Mesendoderm (in vitro differentiated cells): ENCODE measurements at regions not wholly inside any gene's neighbourhood (a gene's known extent, or its start where the extent isn't known, plus 50 kb on each side); places are given as distances from the start of the nearest gene placed in this dataset.

Source experiments
- DNase-seq: peaks from one replicate; pipeline ENCODE4 v3.0.0; 2013
- H2AK5ac ChIP-seq: 2 replicates; pipeline ENCODE4 v1.6.1; 2013; ENCODE audit warnings: low read length, inconsistent platforms
- H2BK120ac ChIP-seq: 2 replicates; pipeline ENCODE4 v1.6.1; 2013; ENCODE audit warnings: low read depth, mild to moderate bottlenecking, low read length, moderate library complexity, mixed read lengths
- H2BK15ac ChIP-seq: replicated peaks from 2 replicates; pipeline ENCODE4 v1.6.1; 2013; ENCODE audit warnings: low read depth, mild to moderate bottlenecking, moderate library complexity
- H2BK5ac ChIP-seq: 2 replicates; pipeline ENCODE4 v1.6.1; 2013; ENCODE audit warnings: low read length, inconsistent platforms
- H3K18ac ChIP-seq: 2 replicates; pipeline ENCODE4 v1.6.1; 2013; ENCODE audit warnings: mild to moderate bottlenecking, low read length, mixed read lengths
- H3K23ac ChIP-seq: one replicate; pipeline ENCODE4 v1.6.1; 2013; ENCODE audit warnings: low read length
- H3K27ac ChIP-seq: 2 replicates; pipeline ENCODE4 v1.5.1; 2013; ENCODE audit warnings: low read depth, mild to moderate bottlenecking, inconsistent platforms, low read length, moderate library complexity
- H3K27me3 ChIP-seq: 2 replicates; pipeline ENCODE4 v1.6.1; 2013; ENCODE audit warnings: low read length, control low read depth, mild to moderate bottlenecking, inconsistent platforms; ENCODE audit not compliant: insufficient read depth, poor library complexity
- H3K36me3 ChIP-seq: 2 replicates; pipeline ENCODE4 v1.6.1; 2013; ENCODE audit warnings: low read length, inconsistent platforms; ENCODE audit not compliant: control insufficient read depth, insufficient read depth
- H3K4ac ChIP-seq: one replicate; pipeline ENCODE4 v1.6.1; 2013; ENCODE audit warnings: low read depth, mild to moderate bottlenecking, low read length, moderate library complexity
- H3K4me1 ChIP-seq: 2 replicates; pipeline ENCODE4 v1.6.1; 2013; ENCODE audit warnings: low read depth, low read length, inconsistent platforms; ENCODE audit not compliant: control insufficient read depth
- H3K4me2 ChIP-seq: 2 replicates; pipeline ENCODE4 v1.6.1; 2013; ENCODE audit warnings: low read length
- H3K4me3 ChIP-seq: 2 replicates; pipeline ENCODE4 v1.5.1; 2013; ENCODE audit warnings: mild to moderate bottlenecking, low read length
- H3K56ac ChIP-seq: one replicate; pipeline ENCODE4 v1.6.1; 2013; ENCODE audit warnings: low read length
- H3K79me1 ChIP-seq: 2 replicates; pipeline ENCODE4 v1.6.1; 2013; ENCODE audit warnings: low read length, inconsistent platforms
- H3K79me2 ChIP-seq: 2 replicates; pipeline ENCODE4 v1.6.1; 2013; ENCODE audit warnings: mild to moderate bottlenecking, low read length; ENCODE audit not compliant: control insufficient read depth, insufficient read depth
- H3K9ac ChIP-seq: 2 replicates; pipeline ENCODE4 v1.6.1; 2013; ENCODE audit warnings: low read length, inconsistent platforms
- H4K5ac ChIP-seq: one replicate; pipeline ENCODE4 v1.6.1; 2013; ENCODE audit warnings: low read length
- H4K8ac ChIP-seq: one replicate; pipeline ENCODE4 v1.6.1; 2013; ENCODE audit warnings: low read depth, mild to moderate bottlenecking, control low read depth, low read length, moderate library complexity
- WGBS: extraction: QIAGEN DNeasy Blood & Tissue Kit; methylation state at CpG from one replicate; pipeline ENCODE4 v1.1.7; 2013; ENCODE audit warnings: low lambda C conversion rate, missing lambda C conversion rate; ENCODE audit not compliant: insufficient coverage; ENCODE audit errors: extremely low coverage; 5-methylcytosine and 5-hydroxymethylcytosine counted together

DNA sequence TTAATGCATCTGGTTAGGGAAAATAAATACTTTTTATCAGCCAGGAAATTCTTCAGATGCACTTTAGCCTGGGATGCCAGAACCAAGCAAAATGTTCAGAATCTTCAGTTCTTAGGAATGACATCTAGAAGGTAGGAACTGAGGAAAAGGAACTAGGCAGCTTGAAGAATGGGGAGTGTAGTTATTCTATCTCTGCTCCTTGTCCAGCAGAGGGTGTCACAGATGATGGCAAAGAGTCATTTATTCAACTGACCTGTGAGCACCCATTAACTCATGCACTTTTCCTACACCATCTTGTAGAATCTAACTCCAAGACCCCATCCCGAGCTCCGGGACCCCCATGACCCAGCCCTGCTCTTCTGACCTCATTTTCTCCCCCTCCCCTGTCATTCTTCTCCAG, 122.1 kb upstream of the ISX start:
- no peak overlapping the region for H3K4me2 ChIP-seq
- no peak overlapping the region for H2BK15ac ChIP-seq
- no peak overlapping the region for H3K9ac ChIP-seq
- H3K27ac ChIP-seq, result no peak overlapping the region
- no peak overlapping the region for H3K4ac ChIP-seq
- no peaks in the 10 kb centered on the region for H3K27me3 ChIP-seq
- no peaks in the 10 kb centered on the region for H3K4me1 ChIP-seq
- no peak overlapping the region for H2AK5ac ChIP-seq
- WGBS, result no CpG with 5 or more reads among the region's 2 CpGs
- H3K56ac ChIP-seq, result no peak overlapping the region
- H3K4me3 ChIP-seq, result no peak overlapping the region
- H3K79me2 ChIP-seq, result no peaks in the 10 kb centered on the region
- no peak overlapping the region for H4K8ac ChIP-seq
- H3K18ac ChIP-seq, result no peak overlapping the region
- peak; percentile 34 for DNase-seq
- no peak overlapping the region for H2BK5ac ChIP-seq
- H2BK120ac ChIP-seq, result no peak overlapping the region
- H4K5ac ChIP-seq, result no peak overlapping the region
- no peak overlapping the region for H3K23ac ChIP-seq
- no peaks in the 10 kb centered on the region for H3K36me3 ChIP-seq
- no peaks in the 10 kb centered on the region for H3K79me1 ChIP-seq

DNA sequence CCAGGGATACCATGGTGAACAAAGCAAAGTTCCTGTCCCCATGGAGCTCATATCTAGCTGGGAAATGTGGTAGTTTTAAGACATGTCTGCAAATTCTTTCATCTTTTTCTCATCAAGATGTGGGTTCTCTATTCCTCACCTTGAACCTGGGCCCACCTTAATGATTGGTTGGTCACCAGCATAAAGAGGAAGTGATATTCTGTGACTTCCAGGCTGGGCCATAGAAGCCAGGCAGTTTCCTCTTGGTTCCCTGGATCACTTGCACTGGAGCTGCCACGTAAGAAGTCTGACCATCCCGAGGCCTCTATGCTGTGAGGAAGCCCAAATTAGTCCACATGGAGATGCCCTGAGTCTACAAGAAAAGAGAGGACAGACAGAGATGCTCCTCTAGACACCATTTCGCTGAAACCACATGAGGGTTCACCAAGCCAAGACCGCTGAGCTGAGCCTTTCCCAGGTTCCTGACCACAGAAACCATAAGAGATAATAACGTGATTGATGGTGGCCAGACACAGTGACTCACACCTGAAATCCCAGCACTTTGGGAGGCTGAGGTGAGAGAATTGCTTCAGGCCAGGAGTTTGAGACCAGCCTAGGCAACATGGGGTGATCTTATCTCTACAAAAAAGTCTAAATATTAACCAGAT, 119.5 kb upstream of the ISX start:
- H3K27me3 ChIP-seq, result no peaks in the 10 kb centered on the region
- H3K79me1 ChIP-seq, result no peaks in the 10 kb centered on the region
- H3K79me2 ChIP-seq, result no peaks in the 10 kb centered on the region
- no peak overlapping the region for H3K4me3 ChIP-seq
- peaks cover 4% of the 10 kb centered on the region for H3K4me1 ChIP-seq
- H3K9ac ChIP-seq, result no peak overlapping the region
- no peak overlapping the region for H2BK15ac ChIP-seq
- H4K5ac ChIP-seq, result no peak overlapping the region
- no peak overlapping the region for H3K4ac ChIP-seq
- H3K4me2 ChIP-seq, result no peak overlapping the region
- H3K56ac ChIP-seq, result no peak overlapping the region
- no peak overlapping the region for H4K8ac ChIP-seq
- no peak overlapping the region for H3K27ac ChIP-seq
- WGBS, result no CpG with 5 or more reads among the region's 5 CpGs
- DNase-seq, result no peak
- H3K18ac ChIP-seq, result peak overlapping the region; percentile 25
- no peaks in the 10 kb centered on the region for H3K36me3 ChIP-seq
- no peak overlapping the region for H3K23ac ChIP-seq
- no peak overlapping the region for H2AK5ac ChIP-seq
- H2BK120ac ChIP-seq, result no peak overlapping the region
- H2BK5ac ChIP-seq, result no peak overlapping the region

DNA sequence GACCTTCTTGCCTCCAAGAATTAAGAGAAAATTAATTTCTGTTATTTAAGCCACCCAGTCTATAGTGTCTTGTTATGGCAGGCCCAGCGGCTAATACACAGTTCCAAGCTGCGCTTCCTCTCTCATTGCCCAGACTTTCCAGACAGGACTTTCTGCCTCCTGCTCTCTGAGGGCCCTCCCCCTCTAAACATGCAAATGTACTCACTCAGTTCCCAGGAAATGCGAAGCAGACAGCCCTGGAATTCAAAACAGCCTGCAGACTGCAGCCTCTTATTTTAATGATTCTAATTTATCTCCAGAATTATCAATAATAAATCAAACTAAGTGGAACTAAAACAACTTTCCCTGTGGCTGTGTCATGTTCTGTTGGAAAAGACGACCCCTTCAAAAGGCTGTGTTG, 115.5 kb upstream of the ISX start:
- Histone ChIP-seq H3K9ac (no peak overlapping the region), H2BK120ac (no peak overlapping the region), H4K8ac (no peak overlapping the region), H3K27ac (no peak overlapping the region), H4K5ac (no peak overlapping the region), H3K18ac (peak overlapping the region; percentile 52), H3K4ac (no peak overlapping the region), H3K36me3 (no peaks in the 10 kb centered on the region), H3K56ac (peak overlapping the region; percentile 56), H2BK15ac (no peak overlapping the region), H2AK5ac (no peak overlapping the region), H3K4me3 (no peak overlapping the region), H3K4me1 (peaks cover 4% of the 10 kb centered on the region), H3K79me1 (no peaks in the 10 kb centered on the region), H2BK5ac (peak overlapping the region; percentile 22), H3K23ac (no peak overlapping the region), H3K27me3 (no peaks in the 10 kb centered on the region), H3K79me2 (no peaks in the 10 kb centered on the region), H3K4me2 (no peak overlapping the region)
- no CpG with 5 or more reads among the region's 4 CpGs for WGBS
- DNase-seq, result peak; percentile 73

DNA sequence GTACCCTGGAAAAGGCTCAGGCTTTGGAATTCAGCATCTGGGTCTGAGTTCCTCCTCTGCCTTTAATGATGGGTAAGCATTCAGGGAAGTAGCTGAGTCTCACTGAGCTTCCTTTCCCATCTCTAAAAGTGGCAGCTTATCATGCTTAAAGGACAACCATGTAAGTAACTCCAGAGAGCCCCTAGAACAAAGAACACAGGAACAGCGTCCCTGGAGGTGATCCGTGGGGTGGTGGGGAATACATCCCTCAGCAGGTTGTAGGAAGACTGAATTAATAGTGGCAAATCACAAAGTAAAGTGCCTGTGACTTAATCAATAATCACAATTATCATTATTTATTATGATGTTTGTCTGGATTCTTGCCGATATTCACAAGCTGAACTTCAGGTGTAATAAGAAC, 114.7 kb upstream of the ISX start:
- Histone ChIP-seq H3K36me3 (no peaks in the 10 kb centered on the region), H3K9ac (no peak overlapping the region), H3K27ac (no peak overlapping the region), H3K4me1 (peaks cover 4% of the 10 kb centered on the region), H3K27me3 (no peaks in the 10 kb centered on the region), H3K79me2 (no peaks in the 10 kb centered on the region), H3K4ac (no peak overlapping the region), H4K8ac (no peak overlapping the region), H3K4me2 (no peak overlapping the region), H3K56ac (no peak overlapping the region), H3K23ac (no peak overlapping the region), H2BK120ac (no peak overlapping the region), H3K18ac (peak overlapping the region; percentile 52), H3K4me3 (no peak overlapping the region), H2AK5ac (no peak overlapping the region), H3K79me1 (no peaks in the 10 kb centered on the region), H2BK5ac (no peak overlapping the region), H2BK15ac (no peak overlapping the region), H4K5ac (no peak overlapping the region)
- WGBS, result no CpG with 5 or more reads among the region's 3 CpGs
- no peak for DNase-seq

DNA sequence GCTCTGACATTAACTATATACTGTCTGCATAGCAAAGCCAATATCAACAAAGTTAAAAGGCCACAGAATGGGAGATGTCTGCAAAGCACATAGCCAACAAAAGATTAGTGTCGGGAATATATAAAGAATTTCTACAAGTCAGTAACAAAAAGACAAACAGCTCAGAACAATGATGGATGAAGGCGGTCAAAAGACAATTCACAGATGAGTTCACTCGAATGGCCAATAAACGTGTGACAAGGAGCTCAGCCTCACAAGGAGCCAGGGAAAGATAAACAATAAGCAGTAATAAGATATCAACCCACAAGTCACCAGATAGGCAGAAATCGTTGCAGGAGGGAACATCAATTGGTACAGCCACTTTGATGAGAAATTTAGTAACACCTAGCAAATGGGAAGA, 106.0 kb upstream of the ISX start:
- H3K4me3 ChIP-seq, result no peak overlapping the region
- H2BK5ac ChIP-seq, result no peak overlapping the region
- no peak overlapping the region for H2AK5ac ChIP-seq
- H3K4ac ChIP-seq, result no peak overlapping the region
- H4K5ac ChIP-seq, result no peak overlapping the region
- H3K27ac ChIP-seq, result no peak overlapping the region
- no peak overlapping the region for H2BK15ac ChIP-seq
- no peaks in the 10 kb centered on the region for H3K79me2 ChIP-seq
- H3K4me2 ChIP-seq, result no peak overlapping the region
- no peak overlapping the region for H3K56ac ChIP-seq
- WGBS, result no CpG with 5 or more reads among the region's 5 CpGs
- no peaks in the 10 kb centered on the region for H3K27me3 ChIP-seq
- no peaks in the 10 kb centered on the region for H3K36me3 ChIP-seq
- no peaks in the 10 kb centered on the region for H3K79me1 ChIP-seq
- H4K8ac ChIP-seq, result no peak overlapping the region
- H3K9ac ChIP-seq, result no peak overlapping the region
- no peak overlapping the region for H3K18ac ChIP-seq
- DNase-seq, result no peak
- no peak overlapping the region for H2BK120ac ChIP-seq
- H3K4me1 ChIP-seq, result no peaks in the 10 kb centered on the region
- no peak overlapping the region for H3K23ac ChIP-seq

DNA sequence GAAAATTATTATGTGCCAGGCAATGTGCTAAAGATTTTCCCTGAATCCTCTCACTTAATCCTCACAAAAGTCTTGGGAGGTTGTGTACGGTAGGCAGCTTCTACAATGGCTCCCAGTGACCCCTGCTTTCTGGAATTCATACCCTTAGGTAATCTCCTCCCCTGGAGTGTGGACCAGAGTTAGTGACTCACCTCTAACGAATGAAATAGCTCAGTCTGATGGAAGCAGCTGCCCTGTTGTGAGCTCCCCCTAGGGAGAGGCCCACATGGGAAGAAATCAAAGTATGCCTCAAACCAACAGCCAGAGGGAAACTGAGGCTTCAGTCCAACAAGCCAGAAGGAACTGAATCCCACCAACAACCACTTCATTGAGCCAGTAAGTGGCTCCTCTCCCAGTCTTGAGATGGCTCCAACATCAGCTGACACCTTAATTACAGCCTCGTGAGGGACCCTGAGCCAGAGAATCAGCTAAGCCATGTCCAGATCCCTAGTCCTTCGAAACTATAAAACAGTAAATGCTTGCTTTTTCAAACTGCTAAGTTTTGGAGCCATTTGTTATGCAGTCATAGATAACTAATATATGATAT, 98.9 kb upstream of the ISX start:
- no peaks in the 10 kb centered on the region for H3K27me3 ChIP-seq
- H3K36me3 ChIP-seq, result no peaks in the 10 kb centered on the region
- no peak overlapping the region for H4K8ac ChIP-seq
- no peak overlapping the region for H2AK5ac ChIP-seq
- H4K5ac ChIP-seq, result no peak overlapping the region
- no peak overlapping the region for H3K23ac ChIP-seq
- H3K79me1 ChIP-seq, result no peaks in the 10 kb centered on the region
- no peak overlapping the region for H3K56ac ChIP-seq
- H3K4me1 ChIP-seq, result no peaks in the 10 kb centered on the region
- no peak overlapping the region for H2BK5ac ChIP-seq
- no peak overlapping the region for H3K18ac ChIP-seq
- no peak overlapping the region for H3K4me3 ChIP-seq
- no peak overlapping the region for H3K4me2 ChIP-seq
- no peak overlapping the region for H3K4ac ChIP-seq
- no peak overlapping the region for H3K9ac ChIP-seq
- H3K79me2 ChIP-seq, result no peaks in the 10 kb centered on the region
- H3K27ac ChIP-seq, result no peak overlapping the region
- no peak overlapping the region for H2BK120ac ChIP-seq
- H2BK15ac ChIP-seq, result peak overlapping the region; percentile 28
- WGBS, result no CpG with 5 or more reads among the region's 4 CpGs
- DNase-seq, result peak; percentile 93
